Epidermal melanocyte (primary cell): ENCODE measurements at regions not wholly inside any gene's neighbourhood (a gene's known extent, or its start where the extent isn't known, plus 50 kb on each side); places are given as distances from the start of the nearest gene placed in this dataset.
"Not testable (repeated sequence)": the region's sequence is repeated elsewhere in the genome, so short reads cannot be mapped to it uniquely, and the experiment has no call there.

Source experiments
- DNase-seq: peaks from one replicate; pipeline ENCODE4 v3.0.0; 2011; ENCODE audit warnings: low spot score; ENCODE audit not compliant: insufficient read length

DNA sequence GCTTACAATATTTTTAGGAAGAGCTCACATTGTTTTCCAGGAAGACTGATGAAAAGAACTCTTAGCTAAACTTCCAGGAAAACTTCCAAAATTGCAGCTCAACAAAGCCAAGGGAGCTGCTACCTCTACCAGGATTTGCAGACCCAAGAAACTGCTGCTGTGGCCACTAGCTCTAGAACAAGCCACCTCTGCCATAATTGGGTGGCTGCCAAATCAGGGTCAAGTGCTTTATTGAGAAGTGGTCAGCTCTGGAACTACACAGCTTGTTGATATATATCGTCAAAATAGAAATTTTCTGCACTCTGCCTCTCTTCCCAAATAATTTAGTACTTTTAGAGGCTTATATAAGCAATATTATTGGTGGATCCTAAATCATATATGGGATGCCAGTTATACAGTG, 371.8 kb upstream of the CHORDC1 start:
- no peak for DNase-seq

DNA sequence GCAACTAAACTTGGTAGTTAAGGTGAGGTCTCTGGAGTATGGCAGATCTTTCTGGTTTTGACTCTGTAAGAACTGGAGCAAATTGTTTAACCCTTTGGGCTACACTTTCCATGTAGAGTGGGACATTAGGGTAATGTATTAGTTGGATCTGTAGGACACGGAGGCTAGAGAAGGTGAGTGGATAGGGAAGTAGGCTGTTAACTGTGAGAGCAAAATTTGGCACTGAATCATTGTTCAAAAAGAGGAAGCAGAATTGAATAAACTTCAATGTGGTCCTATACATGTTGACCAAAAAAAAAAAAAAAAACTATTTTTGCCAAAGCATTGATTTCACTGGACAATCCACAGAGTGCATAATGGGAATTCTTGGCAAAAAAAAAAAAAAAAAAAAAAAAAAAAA, 370.2 kb upstream of the CHORDC1 start:
- DNase-seq, result no peak

DNA sequence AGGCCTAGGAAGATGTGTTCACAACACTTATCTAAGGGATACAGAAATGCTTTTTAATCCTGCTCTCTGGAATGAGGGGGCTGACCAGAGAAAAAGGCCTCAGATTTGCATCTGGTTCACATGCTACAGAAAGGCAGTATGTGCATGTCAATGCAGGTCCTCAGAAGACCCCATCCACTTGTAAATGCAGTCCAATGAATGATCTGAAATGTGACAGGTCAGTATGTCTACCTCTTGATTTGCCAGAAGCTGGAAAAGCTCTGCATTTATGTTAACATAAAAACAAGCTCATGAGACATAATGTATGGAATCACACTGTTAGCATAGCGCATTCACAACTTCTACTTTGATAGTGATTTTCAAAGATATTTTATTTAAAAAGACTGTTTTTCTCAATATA, 367.4 kb upstream of the CHORDC1 start:
- DNase-seq, result no peak

DNA sequence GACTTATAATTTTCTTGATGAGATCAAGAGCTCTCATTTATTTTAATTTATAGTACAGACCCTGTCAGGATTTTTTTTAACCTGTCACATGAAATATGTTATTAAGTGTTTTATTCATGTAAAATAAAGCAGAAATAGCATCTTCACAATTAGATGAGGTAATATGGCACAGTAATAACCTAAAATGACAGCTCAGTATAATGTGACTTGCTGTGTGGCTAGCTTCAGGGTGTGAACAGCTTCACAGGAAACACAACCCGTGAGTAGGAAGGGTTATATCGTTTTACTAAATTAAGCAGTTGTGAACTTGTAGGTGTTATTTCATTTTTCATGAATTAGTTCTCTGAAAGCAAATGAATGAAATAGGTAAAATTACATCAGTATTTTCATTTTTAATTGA, 366.9 kb upstream of the CHORDC1 start:
- DNase-seq, result no peak

DNA sequence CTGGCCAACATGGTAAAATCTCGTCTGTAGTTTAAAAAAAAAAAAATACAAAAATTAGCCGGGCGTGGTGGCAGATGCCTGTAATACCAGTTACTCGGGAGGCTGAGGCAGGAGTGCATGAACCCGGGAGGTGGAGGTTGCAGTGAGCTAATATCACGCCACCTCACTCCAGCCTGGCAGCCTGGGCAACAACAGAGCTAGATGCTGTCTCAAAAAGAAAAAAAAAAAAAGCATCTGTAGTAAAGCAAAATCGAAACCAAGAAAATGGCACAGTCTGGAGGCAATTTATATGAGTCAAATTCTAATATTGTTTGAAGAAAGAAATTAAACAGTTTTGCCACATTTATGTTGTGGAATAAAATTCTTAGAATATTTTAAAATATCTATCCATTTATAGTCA, 365.0 kb upstream of the CHORDC1 start:
- DNase-seq, result no peak

DNA sequence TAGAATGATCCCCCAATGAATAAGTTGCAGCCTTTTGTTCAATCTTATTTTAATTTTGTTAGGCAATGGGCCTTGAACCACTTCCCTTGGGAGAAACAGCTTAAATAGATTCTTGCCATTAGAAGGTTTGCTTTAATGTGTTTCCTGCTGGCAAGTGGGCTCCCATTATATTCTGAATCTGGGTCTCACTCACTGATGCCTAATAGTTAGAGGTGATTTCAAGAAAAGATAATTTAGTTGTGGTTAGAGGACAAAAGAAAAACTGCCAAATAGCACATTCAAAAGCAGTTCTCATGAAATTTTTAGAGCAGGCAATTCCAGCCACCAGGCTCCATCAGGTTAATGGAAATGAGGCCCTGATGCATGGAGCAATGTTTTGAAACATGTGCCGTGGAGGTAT, 362.6 kb upstream of the CHORDC1 start:
- no peak for DNase-seq

DNA sequence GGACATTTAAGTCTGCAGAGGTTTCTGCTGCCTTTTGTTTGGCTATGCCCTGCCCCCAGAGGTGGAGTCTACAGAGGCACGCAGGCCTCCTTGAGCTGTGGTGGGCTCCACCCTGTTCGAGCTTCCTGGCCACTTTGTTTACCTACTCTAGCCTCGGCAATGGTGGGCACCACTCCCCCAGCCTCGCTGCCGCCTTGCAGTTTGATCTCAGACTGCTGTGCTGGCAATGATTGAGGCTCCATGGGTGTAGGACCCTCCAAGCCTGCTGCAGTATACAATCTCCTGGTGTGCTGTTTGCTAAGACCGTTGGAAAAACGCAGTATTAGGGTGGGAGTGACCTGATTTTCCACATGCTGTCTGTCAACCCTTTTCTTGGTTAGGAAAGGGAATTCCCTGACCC, 360.1 kb upstream of the CHORDC1 start:
- not testable (repeated sequence) for DNase-seq

DNA sequence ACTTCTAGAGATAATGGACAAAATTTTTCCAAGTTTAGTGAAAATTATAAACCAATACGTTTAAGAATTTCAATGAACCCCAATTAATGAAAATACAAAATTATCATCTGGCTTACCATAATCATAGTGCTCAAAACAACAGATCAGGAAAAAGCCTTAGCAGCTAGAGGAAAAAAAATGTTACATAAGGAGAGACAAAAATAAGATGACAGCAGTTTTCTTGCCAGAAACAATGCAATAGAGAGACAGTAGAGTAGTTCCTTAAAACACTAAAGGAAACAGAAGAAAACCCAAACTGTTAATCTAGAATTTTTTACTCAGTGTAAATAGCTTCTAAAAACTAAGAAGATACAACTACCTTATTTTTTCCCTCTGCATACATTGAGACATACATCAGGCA, 341.7 kb upstream of the CHORDC1 start:
- no peak for DNase-seq

DNA sequence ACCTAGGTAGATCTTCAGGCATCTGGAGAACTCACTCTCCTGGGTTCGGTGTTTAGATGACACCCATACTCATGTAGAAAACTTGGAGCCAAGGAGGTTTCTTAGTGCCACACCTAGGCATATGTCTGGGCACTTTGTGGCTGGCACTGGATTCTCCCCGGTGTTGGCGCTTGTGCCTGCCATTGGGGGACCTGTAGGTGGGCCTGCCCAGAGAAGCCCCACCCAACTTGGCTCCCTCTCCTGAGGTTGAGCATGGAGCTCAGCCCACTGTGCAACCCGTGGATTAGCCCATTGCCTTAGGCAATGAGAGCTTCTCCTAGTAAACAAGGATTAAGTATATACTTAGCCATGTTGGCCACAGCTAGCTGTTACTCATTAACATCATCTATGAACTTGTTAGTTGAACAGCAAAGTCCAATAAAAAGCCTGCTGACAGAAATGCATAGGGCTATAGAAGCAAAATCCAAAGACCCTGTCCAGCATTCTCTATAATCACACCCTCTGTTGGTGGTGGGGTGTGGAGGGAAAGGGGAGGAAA, 335.5 kb upstream of the CHORDC1 start:
- DNase-seq, result no peak

DNA sequence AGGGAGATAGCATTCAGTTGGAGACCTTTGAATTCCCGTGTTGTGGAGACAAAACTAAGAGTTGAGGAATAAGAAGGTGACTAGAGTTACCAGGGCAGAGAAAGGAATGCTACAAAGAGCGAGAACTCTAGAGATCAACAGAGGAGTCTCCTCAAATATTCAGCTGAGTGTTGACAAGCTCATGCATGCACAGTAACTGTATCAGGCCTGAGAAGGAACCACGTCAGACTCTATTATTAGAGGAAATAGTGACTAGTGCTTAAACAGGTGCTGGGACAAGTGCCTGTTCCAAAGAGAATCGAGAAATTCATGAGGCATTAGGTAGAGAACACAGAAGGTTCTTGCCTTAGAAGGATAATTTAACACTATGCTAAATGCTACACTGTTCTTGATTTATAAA, 333.8 kb upstream of the CHORDC1 start:
- no peak for DNase-seq

DNA sequence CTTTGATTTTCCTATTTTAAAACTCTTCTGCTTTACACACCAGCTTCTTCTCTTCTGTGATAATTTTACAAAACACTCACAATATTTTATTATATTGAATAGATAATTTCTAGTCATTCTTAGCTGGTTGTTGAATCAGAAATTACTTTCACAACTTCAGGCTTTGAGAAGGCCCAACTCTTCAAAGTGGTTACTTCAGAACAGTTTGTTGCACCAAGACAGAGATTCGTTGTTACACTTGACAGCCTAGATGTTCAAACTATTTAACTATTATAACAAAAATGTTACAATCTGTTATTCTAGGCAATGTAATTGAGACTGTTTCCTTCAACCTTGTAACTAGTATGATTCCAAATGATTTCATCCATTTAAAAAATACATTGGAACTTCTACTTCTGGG, 333.2 kb upstream of the CHORDC1 start:
- DNase-seq, result no peak

DNA sequence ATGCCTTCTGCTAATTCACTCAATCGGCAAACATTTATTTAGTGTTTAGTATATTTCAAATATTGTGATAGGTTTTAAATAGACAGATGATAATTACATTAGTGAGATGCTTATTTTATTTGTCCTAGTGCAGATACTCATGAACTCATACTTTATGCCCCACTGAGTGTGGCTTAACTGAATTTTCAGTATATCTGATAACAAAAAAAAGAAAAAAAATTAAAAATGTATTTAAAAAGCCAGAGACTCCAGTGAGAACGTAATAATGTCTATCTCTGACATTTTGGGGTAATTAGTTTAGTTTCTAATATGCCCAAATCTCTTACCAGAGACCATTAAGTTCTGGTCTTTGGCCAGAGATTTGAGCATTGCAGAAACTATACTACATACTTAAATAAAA, 332.6 kb upstream of the CHORDC1 start:
- DNase-seq, result no peak

DNA sequence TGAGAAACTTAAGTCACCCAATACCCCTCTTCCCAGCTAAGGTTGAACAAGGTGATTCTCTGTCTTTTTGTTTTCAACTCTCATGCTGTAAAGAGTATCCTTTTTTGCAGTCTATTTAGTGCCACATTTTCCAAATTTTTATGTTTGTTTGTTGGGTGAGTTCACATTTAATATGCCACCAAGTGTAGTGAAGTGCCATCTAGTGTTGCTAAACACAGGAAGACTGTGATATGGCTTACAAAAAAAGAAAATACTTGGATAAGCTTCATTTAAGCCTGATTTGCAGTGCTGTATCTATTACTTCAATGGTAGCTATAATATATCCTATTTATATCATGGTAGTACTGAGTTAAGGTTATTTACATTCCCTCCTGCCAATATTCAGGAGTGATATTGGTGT, 319.2 kb upstream of the CHORDC1 start:
- no peak for DNase-seq

DNA sequence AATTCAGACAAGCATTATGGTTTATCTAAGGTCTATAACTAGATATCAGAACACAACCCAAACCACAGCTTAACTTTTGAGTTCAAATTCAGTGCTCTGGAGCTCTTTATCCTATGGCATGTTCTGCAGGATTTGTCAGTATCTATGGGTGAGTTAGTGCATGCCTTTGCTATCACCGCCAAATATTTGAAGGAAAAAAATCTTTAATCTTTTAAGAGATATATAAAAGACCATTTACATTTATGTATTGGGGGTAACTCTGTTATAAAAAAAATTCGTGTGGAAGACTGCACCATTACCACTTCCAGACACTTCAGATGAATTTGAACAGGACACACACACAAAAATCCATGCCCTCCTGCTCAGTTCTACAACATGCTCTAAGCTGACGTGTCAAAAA, 313.5 kb upstream of the CHORDC1 start:
- DNase-seq, result no peak

DNA sequence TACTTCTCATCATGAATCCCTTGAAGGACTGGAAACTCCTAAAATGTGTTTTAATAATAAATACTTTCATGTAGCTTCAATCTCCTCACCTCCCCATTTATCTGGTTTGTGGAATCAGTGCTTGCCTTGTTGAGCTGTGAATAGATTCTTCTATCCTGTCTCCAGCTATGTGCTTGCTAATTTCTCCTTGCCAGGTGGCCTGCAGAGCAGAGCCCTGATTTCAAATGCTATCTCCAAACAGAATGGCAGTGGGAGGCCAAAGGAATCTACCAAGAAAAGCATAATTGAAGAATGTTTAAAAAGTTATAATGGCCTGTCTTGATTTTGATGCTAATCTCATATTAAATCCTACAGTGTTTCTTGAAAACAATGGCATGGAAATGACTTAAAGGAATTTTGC, 309.3 kb upstream of the CHORDC1 start:
- DNase-seq, result no peak

DNA sequence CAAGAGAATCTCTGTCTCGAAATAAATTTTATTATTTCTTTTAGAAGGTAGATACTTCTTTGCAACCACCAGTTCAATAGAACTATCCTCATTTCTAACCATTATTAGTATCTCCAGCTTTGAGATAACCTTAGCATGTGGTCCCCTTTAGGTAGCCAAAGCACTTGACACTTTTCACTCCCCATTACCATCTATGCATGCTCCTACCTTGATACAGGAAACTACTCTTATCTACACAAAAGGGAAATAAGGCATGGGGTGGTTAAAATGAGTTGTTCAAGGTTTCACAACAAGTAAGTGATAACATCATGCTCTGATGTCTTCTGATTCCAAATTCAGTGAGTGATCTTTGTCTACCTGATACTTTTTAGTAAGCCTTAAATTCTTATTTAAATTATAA, 308.2 kb upstream of the CHORDC1 start:
- no peak for DNase-seq

DNA sequence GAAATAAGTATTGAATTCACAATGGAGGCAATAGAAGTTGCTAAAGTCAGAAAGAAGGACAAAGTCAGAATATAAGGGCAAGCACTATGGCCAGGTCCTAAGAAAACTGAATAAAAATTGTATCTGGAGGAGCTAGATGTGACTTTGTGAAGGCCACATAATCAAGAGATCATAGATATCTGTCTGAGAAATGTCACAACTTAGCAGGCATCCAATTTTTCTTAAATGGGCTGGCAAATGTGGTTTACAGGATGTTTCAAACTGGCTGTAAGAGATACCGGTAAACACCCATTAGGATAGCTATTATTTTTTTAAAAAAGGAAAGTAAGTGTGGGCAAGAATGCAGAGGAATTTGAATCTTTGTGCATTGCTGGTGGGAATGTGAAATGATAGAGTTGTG, 303.1 kb upstream of the CHORDC1 start:
- no peak for DNase-seq

DNA sequence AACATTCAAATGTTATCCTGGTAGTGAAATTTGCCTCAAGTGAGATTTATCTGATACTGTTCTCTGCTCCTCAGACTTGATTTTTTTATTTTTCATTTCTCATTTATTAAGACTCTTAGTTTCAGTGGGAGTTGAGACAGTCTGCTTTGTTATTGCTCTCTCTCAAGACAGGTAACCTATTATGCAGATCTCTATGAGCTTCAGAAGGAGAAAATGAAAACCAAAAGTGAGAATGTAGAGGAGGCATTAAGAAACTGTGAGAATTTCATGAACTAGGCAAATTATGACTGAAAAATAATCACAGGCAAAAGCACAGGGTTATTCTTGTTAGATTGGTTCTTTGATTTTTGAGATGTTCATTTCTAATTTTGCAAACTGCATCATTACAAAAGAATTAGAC, 290.0 kb upstream of the CHORDC1 start:
- no peak for DNase-seq

DNA sequence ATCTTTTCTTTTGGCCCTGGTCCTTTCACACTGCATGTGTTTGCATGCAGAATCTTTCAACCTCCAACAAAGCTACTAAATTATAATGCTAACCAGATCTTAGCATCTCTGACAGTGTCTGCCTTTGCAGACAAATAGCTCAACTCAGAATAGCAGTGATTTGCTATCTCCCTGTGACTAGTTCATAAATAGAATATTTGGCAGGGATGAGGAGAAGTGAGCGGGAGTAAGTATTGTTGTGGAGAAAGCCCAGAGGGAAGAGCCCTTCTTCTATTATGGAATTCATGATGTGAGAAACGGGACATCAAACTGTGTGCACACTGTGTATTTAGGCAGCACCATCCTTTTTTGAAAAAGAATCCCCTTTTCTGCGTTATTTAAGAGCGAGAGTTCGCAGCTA, 288.0 kb upstream of the CHORDC1 start:
- DNase-seq, result no peak

DNA sequence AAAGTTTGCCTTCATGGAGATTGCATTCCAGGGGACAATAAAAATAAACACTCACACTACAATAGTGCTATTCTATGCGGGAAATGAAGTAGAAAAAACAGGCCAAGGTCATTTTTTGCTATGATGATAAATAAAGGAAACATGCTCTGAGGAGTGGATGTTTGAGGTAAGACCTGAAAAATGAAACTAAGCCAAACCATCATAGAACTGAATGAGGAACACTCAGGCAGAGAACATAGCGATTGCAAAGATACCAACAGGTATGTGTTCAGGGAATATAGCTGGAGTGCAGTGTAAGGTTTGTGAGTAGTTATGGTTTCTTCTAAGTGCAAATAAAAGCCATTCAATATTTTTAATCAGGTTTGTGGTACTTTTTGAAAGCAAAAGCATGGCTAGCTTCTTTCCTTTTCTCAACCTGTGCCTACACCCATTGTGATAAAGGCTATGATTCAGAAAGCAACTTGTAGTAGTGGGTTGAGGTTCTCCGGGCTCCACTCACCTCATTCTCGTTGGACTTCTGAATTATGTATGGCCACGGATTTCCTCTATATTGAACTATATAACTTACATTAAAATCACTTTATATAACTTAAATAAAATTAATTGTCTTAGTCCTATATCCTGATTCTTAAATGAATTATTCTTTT, 278.2 kb upstream of the CHORDC1 start:
- no peak for DNase-seq

DNA sequence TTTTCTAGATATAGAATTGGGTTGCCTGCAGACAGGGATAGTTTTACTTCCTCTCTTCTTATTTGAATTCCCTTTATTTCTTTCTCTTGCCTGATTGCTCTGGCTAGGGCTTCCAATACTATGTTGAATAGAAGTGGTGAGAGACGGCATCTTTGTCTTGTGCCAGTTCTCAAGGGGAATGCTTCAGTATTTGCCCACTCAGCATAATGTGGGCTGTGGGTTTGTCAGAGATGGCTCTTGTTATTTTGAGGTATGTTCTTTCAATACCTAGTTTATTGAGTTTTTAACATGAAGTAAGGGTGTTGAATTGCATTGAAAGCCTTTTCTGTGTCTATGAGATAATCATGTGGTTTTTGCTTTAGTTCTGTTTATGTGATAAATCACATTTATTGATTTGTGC, 273.9 kb upstream of the CHORDC1 start:
- DNase-seq, result no peak

DNA sequence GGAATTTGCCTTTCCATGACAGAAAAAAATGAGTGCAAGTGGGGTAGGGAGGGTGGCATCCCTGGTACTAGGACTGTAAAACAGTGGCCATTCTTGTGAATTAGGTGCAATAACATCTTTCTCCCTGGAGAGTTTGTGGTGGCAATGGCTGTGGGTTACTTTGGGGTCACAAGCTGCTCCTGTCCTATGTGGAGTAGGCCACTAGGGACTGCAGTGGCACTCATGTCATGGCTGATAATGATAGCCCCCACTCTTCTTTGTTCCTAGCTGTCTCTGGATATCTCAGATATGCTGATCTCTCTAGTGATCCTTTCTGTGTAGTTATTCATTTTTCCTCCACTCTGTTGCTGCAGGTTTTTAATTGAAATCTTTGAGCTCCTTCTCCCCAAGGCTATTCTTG, 270.5 kb upstream of the CHORDC1 start:
- DNase-seq, result no peak

DNA sequence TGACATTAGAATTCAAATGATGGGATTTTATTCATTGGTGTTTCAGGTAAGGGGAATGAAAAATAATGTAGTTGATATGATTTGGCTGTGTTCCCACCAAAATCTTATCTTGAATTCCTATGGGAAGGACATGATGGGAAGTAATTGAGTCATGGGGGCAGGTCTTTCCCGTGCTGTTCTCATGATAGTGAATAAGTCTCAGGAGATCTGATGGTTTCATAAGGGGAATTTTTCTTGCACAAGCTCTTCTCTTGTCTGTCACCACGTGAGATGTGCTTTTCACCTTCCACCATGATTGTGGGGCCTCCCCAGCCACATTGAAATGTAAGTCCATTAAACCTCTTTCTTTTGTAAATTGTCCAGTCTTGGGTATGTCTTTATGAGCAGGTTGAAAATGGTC, 268.6 kb upstream of the CHORDC1 start:
- no peak for DNase-seq

DNA sequence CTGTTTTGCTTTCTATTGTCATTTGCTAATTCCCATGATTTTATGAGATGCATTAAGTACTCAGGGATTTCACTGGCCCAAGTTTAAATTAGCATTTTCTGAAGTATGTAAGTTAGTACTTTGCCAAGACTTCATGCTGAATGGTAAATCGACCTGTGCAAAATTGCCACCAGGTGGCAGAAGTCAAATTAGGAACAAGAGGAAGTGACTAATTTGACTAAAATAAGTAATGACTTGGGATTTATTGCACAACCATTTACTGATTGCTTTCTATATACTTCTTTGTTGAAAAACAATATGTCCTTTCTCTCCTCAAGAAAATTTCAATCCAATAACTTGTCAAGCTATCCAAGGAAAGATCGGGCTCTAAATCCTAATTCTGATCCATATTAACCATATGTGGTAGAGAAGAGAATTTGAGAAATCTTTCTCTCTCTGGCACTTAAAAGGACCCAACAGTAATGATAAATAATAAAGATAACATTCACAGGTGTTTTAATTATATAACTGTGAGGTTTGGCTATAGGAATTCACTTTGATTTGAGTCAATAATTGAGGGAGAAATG, 253.7 kb upstream of the CHORDC1 start:
- DNase-seq, result no peak
